H1 (cell line): ENCODE measurements at regions not wholly inside any gene's neighbourhood (a gene's known extent, or its start where the extent isn't known, plus 50 kb on each side); places are given as distances from the start of the nearest gene placed in this dataset.

Experiments
- CHD7 ChIP-seq: fragments of 300-600 bp; sonication (generic); IDR thresholded peaks from 2 replicates; pipeline ENCODE4 v1.7.1; 2012; ENCODE audit warnings: low read length, moderate library complexity, mild to moderate bottlenecking, inconsistent platforms; ENCODE audit not compliant: insufficient replicate concordance
- CTCF ChIP-seq, 3 experiments: IDR thresholded peaks; 1 replicate in 2 of 3; 2 replicates in 1 of 3; pipeline versions ENCODE4 v1.5.1 to v1.6.1; 2011; ENCODE audit warnings: low read length in 3 of 3, mild to moderate bottlenecking in 3 of 3, inconsistent platforms in 2 of 3, low read depth in 1 of 3, moderate library complexity in 1 of 3; ENCODE audit not compliant: insufficient read depth in 1 of 3; ENCODE audit errors: control extremely low read depth in 1 of 3
- EP300 ChIP-seq, 2 experiments: IDR thresholded peaks; 1 replicate in 1 of 2; 2 replicates in 1 of 2; pipeline ENCODE4 v1.6.1; 2011 to 2012; ENCODE audit warnings: low read depth in 2 of 2, low read length in 2 of 2, mild to moderate bottlenecking in 2 of 2, borderline replicate concordance in 1 of 2, inconsistent platforms in 1 of 2, moderate library complexity in 1 of 2
- EZH2 ChIP-seq: fragments of 200-600 bp; sonication (generic); IDR thresholded peaks from 2 replicates; pipeline ENCODE4 v1.7.1; 2012; ENCODE audit warnings: low read depth, mild to moderate bottlenecking, moderate library complexity, low read length, inconsistent platforms; ENCODE audit not compliant: severe bottlenecking
- GABPA ChIP-seq: IDR thresholded peaks from 2 replicates; pipeline ENCODE4 v1.6.1; 2011; ENCODE audit warnings: mild to moderate bottlenecking, low read length, moderate library complexity, borderline replicate concordance; ENCODE audit not compliant: insufficient read depth
- HDAC2 ChIP-seq, 2 experiments: fragments of 300-600 bp in 1 of 2; sonication (generic) in 1 of 2; IDR thresholded peaks; 2 replicates each; pipeline ENCODE4 v1.6.1; 2011 to 2012; ENCODE audit warnings: low read depth in 2 of 2, low read length in 2 of 2, mild to moderate bottlenecking in 2 of 2, moderate library complexity in 2 of 2, borderline replicate concordance in 1 of 2, inconsistent platforms in 1 of 2
- JUND ChIP-seq: IDR thresholded peaks from 2 replicates; pipeline ENCODE4 v1.6.1; 2011; ENCODE audit warnings: mild to moderate bottlenecking, improper control_type of control experiment, low read length
- POLR2AphosphoS5 ChIP-seq: IDR thresholded peaks from 2 replicates; pipeline ENCODE4 v1.6.1; 2011; ENCODE audit warnings: low read depth, low read length
- TAF1 ChIP-seq: IDR thresholded peaks from 2 replicates; pipeline ENCODE4 v1.6.1; 2011; ENCODE audit warnings: mild to moderate bottlenecking, low read depth, low read length

- TF ChIP-seq TAF1 (no peak), EZH2 (no peak), CTCF (IDR thresholded peaks at IDR 0.05; ENCODE audit: control extremely low read depth in 1 of 3, insufficient read depth in 1 of 3, low read depth in 1 of 3, low read length in 3 of 3) (no peak), GABPA (no peak), EP300 (IDR thresholded peaks at IDR 0.05; ENCODE audit: borderline replicate concordance in 1 of 2, low read depth in 2 of 2, low read length in 2 of 2) (no peak), POLR2AphosphoS5 (no peak), CHD7 (no peak), JUND (no peak), HDAC2 (IDR thresholded peaks at IDR 0.05; ENCODE audit: borderline replicate concordance in 1 of 2, low read depth in 2 of 2, low read length in 2 of 2) (no peak)
Measured at GRCh38 chr1:187936667-187937066, 1107.9 kb downstream of the PLA2G4A start.
